ENCODE measurements at regions not wholly inside any gene's neighbourhood (a gene's known extent, or its start where the extent isn't known, plus 50 kb on each side); places are given as distances from the start of the nearest gene placed in this dataset.

DNA sequence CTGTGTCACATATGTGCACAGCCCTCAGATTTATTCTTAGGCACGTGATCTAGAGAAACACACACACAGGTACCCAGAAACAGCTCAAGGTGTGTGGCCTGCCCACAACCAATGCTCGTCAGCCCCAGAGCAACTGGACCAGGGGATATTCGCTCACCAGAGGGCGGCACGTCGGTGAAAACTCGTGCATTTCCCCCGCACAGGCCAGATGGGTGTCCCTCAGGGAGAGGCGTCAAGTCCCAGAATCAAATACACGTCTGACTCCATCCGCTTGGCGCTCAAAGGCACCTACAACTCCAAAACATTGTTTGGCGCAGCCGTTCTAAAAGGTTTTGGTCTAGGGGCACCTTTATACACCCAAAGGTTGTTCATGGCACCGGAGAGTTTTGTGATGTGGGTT, 429.0 kb downstream of the BRD1 start:
- intact Hi-C loops (cut with micrococcal nuclease) (no loop called here), dilution Hi-C loops (cut with HindIII; ENCODE audit: low sequenced_read_pairs, unreplicated experiment) (no loop called here), in situ Hi-C loops (cut with MboI; ENCODE audit: low sequenced_read_pairs) (no loop called here)
- ChIA-PET POLR2A (ENCODE audit: unreplicated experiment) (no interaction called here), CTCF (no interaction called here)
- H2AFZ ChIP-seq (replicated peaks; ENCODE audit: low read length, poor library complexity) = no peak overlapping the region
- no peaks in the 10 kb centered on the region for H3K4me1 ChIP-seq (ENCODE audit: control insufficient read depth, insufficient read depth, low read length)
- H2AK9ac ChIP-seq (replicated peaks; ENCODE audit: low read depth, low read length, poor library complexity) = no peak overlapping the region
- H3K4me3 ChIP-seq (ENCODE audit: insufficient read depth, low read depth, low read length) = no peak overlapping the region
- DNase-seq = no peak
- no peak overlapping the region for H3K18ac ChIP-seq (ENCODE audit: low read depth, low read length)
- no peak overlapping the region for H3K14ac ChIP-seq (replicated peaks; ENCODE audit: low read depth, low read length)
- H3K56ac ChIP-seq (ENCODE audit: extremely low read depth, insufficient read depth, low read length) = no peak overlapping the region
- H2BK120ac ChIP-seq (ENCODE audit: low read depth, low read length) = no peak overlapping the region
- ATAC-seq (ENCODE audit: low read depth) = no peak
- no peak overlapping the region for H3K9ac ChIP-seq (ENCODE audit: low read depth, low read length)
- no peak overlapping the region for H3K23ac ChIP-seq (ENCODE audit: low read depth, low read length)
- no peak overlapping the region for H4K5ac ChIP-seq (ENCODE audit: low read depth, low read length)
- H4K20me1 ChIP-seq (ENCODE audit: insufficient read depth, low read length) = no peaks in the 10 kb centered on the region
- no peaks in the 10 kb centered on the region for H3K79me1 ChIP-seq (ENCODE audit: low read depth in 1 of 2, low read length in 2 of 2)
- H3K9me1 ChIP-seq (ENCODE audit: insufficient read depth, low read length) = no peaks in the 10 kb centered on the region
- WGBS, 2 experiments (ENCODE audit: extremely low coverage in 2 of 2, insufficient read length in 1 of 2) = 53% methylated on average over 6 of the region's 15 CpGs; no CpG with 5 or more reads in 1 of the 2 experiments
- TF ChIP-seq, protein P1, sequence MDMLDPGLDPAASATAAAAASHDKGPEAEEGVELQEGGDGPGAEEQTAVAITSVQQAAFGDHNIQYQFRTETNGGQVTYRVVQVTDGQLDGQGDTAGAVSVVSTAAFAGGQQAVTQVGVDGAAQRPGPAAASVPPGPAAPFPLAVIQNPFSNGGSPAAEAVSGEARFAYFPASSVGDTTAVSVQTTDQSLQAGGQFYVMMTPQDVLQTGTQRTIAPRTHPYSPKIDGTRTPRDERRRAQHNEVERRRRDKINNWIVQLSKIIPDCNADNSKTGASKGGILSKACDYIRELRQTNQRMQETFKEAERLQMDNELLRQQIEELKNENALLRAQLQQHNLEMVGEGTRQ (IDR thresholded peaks at IDR 0.05; ENCODE audit: low read depth, low read length) = no peak
- TF ChIP-seq, protein P2, sequence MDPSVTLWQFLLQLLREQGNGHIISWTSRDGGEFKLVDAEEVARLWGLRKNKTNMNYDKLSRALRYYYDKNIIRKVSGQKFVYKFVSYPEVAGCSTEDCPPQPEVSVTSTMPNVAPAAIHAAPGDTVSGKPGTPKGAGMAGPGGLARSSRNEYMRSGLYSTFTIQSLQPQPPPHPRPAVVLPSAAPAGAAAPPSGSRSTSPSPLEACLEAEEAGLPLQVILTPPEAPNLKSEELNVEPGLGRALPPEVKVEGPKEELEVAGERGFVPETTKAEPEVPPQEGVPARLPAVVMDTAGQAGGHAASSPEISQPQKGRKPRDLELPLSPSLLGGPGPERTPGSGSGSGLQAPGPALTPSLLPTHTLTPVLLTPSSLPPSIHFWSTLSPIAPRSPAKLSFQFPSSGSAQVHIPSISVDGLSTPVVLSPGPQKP (IDR thresholded peaks at IDR 0.05; ENCODE audit: borderline replicate concordance, low read depth, low read length) = no peak
- TF ChIP-seq BHLHE40 (IDR thresholded peaks at IDR 0.05; ENCODE audit: low read depth, low read length) = no peak
- no peak for TF ChIP-seq MAFK (IDR thresholded peaks at IDR 0.05; ENCODE audit: low read depth, low read length)
- no peak for TF ChIP-seq FOS (IDR thresholded peaks at IDR 0.05; ENCODE audit: low read depth, low read length)
- TF ChIP-seq RFX5 (IDR thresholded peaks at IDR 0.05; ENCODE audit: low read depth, low read length) = no peak
- TF ChIP-seq RAD21 (IDR thresholded peaks at IDR 0.05; ENCODE audit: low read length) = no peak
- TF ChIP-seq, protein P3, sequence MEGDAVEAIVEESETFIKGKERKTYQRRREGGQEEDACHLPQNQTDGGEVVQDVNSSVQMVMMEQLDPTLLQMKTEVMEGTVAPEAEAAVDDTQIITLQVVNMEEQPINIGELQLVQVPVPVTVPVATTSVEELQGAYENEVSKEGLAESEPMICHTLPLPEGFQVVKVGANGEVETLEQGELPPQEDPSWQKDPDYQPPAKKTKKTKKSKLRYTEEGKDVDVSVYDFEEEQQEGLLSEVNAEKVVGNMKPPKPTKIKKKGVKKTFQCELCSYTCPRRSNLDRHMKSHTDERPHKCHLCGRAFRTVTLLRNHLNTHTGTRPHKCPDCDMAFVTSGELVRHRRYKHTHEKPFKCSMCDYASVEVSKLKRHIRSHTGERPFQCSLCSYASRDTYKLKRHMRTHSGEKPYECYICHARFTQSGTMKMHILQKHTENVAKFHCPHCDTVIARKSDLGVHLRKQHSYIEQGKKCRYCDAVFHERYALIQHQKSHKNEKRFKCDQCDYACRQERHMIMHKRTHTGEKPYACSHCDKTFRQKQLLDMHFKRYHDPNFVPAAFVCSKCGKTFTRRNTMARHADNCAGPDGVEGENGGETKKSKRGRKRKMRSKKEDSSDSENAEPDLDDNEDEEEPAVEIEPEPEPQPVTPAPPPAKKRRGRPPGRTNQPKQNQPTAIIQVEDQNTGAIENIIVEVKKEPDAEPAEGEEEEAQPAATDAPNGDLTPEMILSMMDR (conservative IDR thresholded peaks at IDR 0.05; ENCODE audit: low read depth, low read length) = no peak
- no peak for TF ChIP-seq RCOR1 (IDR thresholded peaks at IDR 0.05; ENCODE audit: insufficient replicate concordance, low read length)
- TF ChIP-seq CHD1 (IDR thresholded peaks at IDR 0.05; ENCODE audit: low read depth, low read length) = no peak
- TF ChIP-seq POLR2A (IDR thresholded peaks at IDR 0.05; ENCODE audit: low read depth, low read length) = no peak
- TF ChIP-seq NFE2L2 (IDR thresholded peaks at IDR 0.05; ENCODE audit: low read depth, low read length) = no peak
- no peak overlapping the region for H3K4me2 ChIP-seq (ENCODE audit: low read depth, low read length)
- H4K91ac ChIP-seq (ENCODE audit: insufficient read depth, low read depth, low read length) = no peak overlapping the region
- H2AK5ac ChIP-seq (ENCODE audit: low read depth, low read length) = no peak overlapping the region
- no peaks in the 10 kb centered on the region for H3K27me3 ChIP-seq (ENCODE audit: control insufficient read depth, insufficient read depth, low read length)
- H3K9me3 ChIP-seq (ENCODE audit: control insufficient read depth, insufficient read depth, low read length) = peaks cover 62% of the 10 kb centered on the region
- no peak overlapping the region for H3K27ac ChIP-seq (ENCODE audit: insufficient read depth, low read length)
- no peaks in the 10 kb centered on the region for H3K36me3 ChIP-seq (ENCODE audit: control insufficient read depth, insufficient read depth, low read length)
- H3K4ac ChIP-seq (ENCODE audit: low read depth, low read length) = no peak overlapping the region
- H4K8ac ChIP-seq (ENCODE audit: low read depth in 2 of 2, low read length in 2 of 2) = no peak overlapping the region
- H2BK15ac ChIP-seq (ENCODE audit: low read depth, low read length) = no peak overlapping the region
- no peak overlapping the region for H2BK20ac ChIP-seq (ENCODE audit: low read depth, low read length)
- H2BK5ac ChIP-seq (ENCODE audit: low read depth, low read length, poor library complexity, severe bottlenecking) = no peak overlapping the region
- BruUV-seq (replicated peaks) = no TSS peak

Measured in IMR-90 (cell line).